ENCODE measurements at regions not wholly inside any gene's neighbourhood (a gene's known extent, or its start where the extent isn't known, plus 50 kb on each side); places are given as distances from the start of the nearest gene placed in this dataset.

DNA sequence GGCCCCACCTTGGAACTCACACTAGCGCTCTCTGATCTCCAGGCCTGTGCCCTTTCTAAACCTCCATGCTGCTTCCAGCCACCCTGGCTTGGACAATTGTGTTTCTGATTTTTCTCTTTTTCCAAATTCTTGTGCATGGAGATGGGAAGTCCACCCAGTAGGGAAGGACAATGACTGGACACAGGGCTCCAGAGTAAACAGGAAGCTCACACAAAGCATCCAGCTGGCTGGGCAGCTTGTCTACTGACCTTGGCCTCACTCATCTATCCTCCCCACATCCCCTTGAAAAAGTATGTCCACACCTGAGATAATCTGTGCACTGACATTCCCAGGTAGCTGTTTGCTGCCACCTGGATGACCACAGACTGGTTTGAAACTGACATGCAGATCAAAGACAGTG lies 331.2 kb upstream of the MAF start:
- DNase-seq (ENCODE audit: low spot score) = no peak

DNA sequence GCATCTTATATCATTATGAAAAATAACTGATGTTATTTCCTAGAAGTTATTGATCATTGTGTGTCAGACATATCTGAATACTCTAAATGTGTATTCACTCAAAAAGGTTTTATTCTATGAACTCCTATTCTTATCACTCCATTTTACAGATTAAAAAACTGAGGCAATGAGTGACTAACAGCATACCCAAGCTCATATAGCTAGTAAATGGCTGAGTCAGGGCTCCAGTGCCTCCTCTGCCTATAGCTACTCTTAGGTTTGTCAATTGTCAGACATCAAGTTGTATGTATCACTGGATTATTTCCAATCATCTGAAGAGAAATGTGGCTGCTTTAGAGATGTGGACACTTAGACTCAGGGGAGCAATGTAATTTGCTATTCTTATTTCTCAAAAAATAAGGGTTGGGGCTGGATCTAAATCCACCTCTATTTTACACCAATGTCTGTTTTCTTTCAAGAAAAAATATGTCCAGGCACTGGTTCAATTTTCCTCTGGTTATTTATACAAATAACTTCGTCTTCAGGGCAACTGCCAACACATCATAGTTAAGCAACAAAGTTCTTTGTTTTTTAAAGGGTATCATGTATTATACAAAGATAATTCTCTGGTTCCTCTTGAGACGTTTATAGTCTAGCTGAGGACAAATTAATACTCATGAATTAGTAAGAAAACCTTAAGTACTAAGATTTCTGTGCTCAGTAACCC lies 328.9 kb upstream of the MAF start:
- DNase-seq (ENCODE audit: low spot score) = no peak

DNA sequence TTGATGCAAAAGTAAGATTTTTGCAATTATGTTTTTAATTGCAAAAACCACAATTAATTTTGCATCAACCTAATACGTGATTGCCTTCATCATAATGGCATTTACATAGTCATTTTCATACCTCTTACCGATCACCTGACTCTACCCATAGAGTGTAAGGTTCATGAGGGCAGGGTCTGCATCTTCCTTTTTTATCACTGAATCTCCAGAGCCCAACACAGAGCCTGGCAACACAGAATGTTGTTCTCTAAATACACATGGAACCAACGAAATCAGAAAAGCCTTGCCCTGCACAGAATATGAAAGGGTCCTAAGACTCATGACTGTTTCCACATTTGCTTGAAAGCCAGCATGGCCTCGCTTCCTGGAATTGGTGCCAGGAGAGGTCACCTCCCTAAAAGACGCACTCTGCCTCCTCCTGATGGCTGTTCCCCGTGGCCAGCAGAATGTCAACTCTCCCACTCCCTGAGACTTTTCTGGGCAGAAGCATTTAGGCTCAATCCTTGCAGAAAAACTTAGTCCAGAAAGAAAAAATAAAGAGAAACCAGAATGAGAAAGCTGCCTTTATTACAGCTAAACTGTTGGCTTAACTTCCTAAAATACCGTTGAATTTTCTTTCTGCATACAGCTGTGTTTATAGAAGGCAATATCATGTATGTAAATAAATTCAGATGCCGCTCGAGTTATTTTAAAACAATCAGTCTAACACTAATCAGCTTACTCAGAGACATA lies 327.8 kb upstream of the MAF start:
- no peak for DNase-seq (ENCODE audit: low spot score)

DNA sequence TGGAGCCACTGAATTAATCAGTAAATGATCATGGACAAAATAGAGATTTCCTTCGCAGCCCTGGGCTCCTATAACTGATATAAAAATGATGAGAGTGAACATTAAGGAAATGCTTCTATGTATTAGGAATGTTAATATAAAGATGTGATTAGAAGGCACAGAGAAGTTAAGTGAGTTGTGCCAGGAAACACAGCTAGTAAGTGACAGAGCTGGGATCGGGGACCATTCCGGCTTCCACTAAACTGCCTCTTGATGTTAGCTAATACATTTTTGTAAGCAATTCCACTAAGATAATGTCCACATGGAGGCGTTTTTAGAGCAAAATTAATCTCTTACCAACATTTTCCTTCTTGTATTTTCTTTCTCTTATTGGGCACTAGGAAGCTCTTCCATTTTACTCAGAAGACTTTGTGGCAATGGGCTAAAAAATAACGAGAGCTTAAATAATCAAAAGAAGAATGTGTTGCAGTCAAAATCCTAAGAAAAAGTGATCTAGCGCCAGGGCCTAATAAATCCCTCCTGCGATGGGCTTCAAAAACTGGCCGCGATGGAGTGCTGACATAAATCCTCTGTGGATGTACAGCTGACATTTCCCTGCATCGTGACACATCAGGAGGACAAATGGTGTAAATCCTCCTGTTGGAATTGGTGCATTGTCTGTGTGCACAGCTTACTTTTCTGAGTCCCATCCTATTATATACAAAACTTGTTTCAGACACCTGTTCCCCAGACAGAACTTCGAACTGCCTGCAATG lies 326.1 kb upstream of the MAF start:
- no peak for DNase-seq (ENCODE audit: low spot score)

DNA sequence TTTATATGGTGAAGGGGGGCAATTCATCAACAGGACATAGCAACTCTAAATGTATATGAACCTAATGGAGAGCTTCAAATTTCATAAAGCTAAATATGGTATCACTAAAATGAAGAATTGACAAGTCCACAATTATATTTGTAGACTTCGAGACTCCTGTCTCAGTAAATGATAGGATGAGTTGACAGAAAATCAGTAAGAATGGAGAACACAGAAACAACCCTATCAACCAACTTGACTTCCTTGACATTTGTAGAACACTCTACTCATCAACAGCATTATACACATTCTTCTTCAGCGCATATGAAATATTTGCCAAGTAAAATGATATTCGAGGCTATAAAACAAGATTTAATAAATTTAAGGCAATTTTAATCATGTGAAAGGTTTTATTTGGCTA lies 322.9 kb upstream of the MAF start:
- DNase-seq (ENCODE audit: low spot score) = no peak

DNA sequence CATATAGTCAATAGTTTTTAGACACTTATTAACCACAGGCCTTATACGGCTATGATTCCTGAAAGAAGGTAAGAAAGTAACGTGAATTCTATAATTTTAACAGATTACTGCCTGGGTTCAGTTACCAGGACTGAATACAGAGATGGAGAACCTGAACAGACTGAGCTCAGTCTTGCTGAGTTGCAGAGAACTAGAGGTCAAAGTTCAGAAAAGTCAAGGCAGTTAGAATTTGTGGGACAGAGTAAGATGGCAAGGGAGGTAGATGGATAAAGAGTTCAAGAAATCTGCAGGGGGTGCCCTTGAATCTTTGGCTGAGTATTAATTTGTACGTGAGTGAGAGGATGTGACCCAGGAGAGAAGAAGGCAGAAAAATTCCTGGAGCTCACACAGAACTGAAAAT lies 320.1 kb upstream of the MAF start:
- DNase-seq (ENCODE audit: low spot score) = no peak

DNA sequence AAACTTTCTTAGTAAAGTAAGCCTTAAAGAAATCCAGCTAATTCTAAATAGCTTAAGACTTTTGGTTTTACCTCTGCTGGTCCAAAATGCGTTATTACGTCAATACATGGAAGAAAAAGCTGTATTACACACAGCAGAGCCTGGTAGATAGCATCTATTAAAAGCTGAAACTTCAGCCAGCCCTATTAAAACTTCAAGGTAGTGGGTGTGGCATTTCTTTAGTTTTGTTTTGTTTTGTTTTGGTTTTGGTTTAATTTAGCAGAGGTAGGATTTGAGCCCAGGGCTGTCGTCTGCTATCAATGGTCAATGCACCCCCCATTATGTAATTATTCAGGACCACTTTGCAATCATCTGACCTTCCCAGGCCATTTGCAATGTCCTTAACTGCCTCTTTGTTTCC lies 318.4 kb upstream of the MAF start:
- DNase-seq (ENCODE audit: low spot score) = no peak

DNA sequence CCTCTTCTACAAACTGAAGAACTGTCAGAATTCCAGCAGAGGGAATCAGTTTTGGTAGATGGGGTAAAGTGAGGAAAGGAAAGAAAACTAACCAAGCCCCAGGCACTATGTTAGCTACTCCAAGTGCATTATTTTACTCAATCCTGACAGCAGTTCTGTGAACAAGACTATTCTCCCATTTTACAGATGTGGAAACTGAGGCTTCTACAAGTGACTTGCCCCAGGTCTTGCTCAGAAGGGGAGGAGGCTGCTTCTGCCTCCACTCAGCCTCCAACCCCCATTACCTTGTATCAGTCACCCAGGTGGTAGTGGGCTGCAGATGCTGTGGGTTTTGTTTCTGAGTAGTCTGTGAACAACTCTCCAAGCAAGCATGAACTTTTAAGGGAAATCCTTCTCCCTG lies 315.2 kb upstream of the MAF start:
- DNase-seq (ENCODE audit: low spot score) = no peak

DNA sequence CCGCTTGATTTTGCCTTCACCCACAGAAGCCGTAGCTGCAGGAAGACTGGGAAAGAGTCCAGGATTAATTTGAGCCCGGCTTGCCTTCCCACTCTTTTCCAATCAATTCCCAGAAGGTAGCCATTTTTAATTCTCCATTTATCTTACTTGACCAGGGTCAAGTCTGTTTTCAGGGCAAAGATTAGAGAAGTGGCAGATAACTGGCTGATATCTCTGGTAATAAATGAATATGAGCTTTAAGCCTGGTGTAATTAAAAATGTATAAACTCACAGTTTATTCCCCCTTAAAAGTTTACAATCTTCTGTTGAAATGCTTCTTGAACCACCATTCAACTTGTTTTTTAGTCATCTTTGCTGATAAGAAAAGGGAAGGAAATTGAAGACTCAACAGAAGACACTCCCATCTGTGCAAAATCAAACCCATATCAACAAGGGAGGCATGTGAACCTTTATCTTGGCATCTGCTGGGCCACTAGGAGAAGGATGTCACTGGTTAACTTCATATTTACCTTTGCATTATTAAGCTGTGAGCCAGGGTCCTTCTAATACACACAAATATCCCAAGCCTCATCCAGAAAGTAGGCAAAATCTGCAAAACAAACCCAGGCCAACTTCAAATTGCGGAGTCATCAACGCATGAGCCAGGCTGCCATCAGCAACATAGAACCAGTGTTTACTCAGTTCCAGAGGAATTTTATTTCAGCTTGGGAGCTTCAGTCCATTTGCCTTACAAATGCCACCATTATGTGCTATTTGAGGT lies 314.6 kb upstream of the MAF start:
- no peak for DNase-seq (ENCODE audit: low spot score)

DNA sequence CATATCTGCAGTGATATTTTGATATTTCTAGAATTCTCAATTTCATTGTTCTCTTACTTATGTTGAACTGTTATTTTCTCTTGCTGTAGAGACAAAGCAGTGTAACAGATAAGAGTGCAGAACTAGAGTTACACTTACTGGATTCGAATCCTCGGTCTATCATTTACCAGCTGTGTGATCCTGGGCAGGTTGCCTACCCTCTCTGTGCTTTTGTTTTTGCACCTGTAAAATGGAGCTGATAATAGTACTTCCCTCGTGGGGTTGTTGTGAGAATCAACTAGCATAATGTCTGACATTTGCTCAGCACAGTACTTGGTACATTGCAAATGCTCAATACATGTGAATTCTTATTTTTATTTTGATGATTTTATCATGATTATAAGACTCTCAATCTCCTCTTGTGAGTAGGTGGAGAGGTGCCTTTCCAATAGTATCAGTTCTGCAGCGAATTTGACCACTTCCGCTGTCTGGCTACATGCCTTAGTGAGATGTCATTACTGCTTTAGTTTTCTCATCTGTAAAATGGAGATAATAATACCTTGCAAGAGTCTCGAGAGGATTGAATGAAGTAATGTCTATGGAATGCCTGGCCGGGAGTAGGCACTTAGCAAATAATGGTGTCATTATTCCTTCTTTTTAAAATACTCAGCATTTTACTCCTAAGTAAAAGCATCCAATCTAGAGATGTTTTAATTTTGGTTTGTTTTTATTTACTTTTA lies 312.2 kb upstream of the MAF start:
- DNase-seq (ENCODE audit: low spot score) = no peak

DNA sequence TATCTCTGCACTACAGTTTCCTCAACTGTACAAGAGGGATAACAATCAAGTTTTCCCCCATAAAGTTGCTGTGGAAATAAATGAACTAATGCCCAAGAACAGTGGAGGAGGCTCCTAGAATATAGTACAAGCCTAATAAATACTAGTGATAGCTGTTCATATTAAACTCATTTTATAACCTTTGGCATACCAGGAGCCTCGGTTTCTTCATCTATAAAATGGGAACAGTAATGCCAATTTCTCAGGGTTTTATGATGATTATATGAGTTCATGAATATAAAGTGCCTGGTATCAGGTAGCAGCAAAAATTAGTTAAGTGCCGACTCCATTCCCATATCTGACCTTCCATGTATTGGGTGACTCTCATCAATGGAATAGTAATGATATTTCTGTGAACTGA lies 311.1 kb upstream of the MAF start:
- no peak for DNase-seq (ENCODE audit: low spot score)

DNA sequence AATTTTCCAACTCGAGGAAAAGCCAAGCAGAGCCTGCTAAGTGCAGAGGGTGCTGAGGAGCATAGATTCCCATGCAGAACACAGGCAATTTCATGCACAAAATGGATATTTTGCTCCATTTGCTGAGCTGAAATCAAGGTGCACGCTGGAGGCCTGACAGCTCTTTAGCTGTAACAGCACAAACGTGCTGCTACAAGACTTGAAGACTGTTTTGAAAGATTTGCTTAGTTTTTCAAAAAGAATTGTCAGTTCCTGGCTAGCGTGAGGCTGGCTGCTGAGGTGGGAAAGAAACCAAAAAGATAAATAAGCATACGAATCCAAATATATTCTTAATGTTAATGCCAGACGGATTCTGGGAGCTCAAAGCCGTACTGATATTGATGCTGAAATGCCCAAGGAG lies 309.0 kb upstream of the MAF start:
- DNase-seq (ENCODE audit: low spot score) = no peak

DNA sequence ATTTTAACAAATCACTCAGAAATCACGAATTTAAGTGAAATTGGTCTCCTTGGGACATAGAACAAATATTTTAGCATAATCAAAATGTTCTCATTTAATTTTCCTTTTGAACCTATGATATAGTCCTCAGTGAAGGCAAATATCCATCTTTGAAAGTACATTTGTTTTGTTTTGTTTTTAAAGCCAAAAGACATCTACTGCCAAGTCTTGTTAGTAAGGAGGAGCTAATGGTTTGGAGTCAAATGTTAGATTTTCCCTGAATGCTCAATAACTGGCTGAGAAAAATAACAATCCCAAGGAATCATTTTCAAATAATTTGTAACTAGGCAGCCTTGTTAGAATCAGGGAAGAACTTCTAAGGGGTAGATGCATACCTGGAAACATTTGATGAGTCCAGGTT lies 302.9 kb upstream of the MAF start:
- DNase-seq (ENCODE audit: low spot score) = no peak

DNA sequence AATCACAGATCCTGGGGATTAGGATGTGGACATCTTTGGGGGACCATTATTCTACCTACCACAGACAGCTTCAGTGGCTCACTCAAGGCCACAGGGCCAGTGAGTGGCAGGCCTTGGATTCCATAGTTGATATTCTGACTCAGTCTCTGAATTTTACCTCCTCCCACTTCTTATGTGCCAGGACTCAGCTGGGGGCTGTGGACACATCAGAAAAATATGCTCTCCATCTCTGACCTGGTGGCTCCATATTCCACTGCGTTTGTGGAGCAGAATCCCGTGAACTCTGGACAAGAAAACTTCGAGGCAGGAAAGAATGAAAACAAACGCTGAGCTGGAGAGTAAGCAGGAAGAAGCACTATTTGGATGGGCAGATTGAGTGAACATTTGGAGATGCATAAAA lies 301.8 kb upstream of the MAF start:
- no peak for DNase-seq (ENCODE audit: low spot score)

DNA sequence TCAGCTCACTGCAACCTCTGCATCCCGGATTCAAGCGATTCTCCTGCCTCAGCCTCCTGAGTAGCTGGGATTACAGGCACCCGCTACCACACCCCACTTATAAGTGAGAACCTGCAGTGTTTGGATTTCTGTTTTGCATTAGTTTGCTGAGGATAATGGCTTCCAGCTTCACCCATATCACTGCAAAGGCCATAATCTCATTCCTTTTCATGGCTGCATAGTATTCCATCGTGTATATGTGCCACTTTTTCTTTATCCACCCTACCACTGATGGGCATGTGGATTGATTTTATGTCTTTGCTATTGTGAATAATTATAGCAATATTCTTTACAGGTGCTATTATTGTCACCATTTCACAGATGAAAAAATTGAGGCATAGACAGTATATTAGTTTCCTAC lies 301.0 kb upstream of the MAF start:
- no peak for DNase-seq (ENCODE audit: low spot score)

DNA sequence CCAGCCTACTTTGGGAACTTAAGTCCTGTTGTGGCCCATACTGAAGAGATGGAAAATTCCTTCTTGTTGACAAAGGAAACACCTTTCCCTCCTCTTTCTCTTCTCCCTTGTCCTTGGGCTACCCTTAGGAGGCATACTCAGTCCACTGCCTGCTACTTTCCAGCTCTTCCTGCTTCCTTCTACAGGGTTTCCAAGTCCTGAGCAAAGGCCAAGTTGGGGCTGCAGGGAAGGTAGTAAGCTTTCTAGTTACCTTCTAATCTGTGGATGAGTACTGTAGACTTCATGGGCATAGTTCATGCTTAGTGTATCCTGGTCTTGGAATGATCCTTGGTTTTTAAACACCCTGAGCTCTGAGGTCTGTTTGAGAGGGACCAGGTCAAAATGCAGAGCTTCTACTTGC lies 299.2 kb upstream of the MAF start:
- no peak for DNase-seq (ENCODE audit: low spot score)

DNA sequence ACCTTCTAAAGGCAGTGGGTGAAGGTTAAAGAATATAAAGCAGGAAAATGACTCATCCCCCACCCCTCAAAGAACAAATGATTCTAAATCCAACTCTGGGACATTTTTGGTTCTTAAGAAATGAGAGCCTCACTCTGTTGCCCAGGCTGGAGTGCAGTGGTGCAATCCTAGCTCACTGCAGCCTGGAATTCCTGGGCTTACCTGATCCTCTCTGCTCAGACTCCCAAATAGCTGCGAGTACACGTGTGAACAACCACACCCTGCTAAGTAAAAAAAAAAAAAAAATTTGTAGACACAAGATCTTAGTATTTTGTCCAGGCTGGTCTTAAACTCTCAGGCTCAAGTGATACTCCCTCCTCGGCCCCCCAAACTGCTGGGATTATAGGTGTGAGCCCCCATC lies 298.8 kb upstream of the MAF start:
- DNase-seq (ENCODE audit: low spot score) = no peak

DNA sequence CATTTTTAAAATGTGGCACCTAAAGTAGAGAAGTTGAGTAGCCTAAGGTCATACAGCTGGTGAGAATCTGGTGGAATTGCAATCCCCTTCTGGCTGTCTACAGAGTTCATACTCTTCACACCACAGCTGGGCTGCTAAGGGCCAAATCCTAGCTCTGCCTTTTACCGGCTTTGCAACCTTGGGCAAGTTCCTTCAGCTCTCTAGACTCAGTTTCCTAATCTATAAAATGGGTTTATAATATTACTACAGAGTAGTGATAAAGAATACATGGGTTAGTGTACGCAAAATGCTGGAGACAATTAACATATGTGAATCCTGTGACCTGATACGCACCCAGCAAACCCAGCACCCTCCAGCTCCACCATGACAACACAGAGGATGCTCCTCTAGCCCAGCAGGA lies 298.2 kb upstream of the MAF start:
- no peak for DNase-seq (ENCODE audit: low spot score)

DNA sequence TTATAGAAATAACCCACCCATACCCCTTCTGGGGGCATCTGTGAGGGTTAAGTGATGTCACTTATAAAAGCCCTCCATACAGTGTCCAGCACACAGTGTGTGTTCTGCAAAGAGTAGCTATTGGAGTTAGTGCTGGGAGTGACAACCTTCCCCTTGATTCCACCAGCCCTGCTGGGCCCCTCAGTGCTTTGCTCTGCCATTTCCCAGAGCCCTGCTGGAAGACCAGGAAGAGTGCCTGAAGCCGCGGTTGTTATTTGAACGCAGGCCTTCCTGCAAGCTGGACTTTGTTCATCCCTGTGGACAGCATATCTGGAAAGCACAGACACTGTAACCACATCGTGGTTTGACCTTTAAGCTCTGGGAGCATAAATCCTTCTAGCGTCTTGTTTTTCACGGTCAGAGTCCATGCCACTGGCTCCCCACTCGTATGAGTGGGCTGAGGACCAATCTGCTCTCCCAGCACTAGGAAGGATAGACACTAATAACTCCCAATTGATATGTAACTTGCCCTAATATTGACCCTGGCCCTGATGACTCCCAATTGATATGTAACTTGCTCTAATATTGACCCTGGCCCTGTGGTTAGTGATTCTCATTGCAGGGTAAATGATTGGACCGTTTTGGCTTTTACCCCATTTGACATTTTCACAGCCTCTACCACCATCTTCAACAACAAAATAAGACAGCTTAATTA lies 297.1 kb upstream of the MAF start:
- DNase-seq (ENCODE audit: low spot score) = peak; percentile 75

DNA sequence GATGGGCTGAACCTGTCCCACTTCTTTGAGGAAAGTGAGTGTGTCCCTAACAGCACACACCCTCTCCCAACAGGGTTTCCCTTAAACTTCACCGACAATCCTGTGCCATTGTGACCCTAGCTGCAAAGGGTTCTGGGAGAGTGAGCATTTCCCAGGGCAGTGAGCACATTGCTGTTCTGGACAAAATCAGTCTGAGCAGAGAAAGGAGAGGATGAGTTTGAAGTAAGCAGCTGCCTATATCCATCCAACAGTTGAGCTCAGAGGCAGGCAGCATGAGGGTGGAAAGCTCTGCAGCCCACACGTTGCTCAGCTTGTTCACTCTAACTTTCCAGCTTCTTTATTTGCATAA lies 296.5 kb upstream of the MAF start:
- DNase-seq (ENCODE audit: low spot score) = no peak

DNA sequence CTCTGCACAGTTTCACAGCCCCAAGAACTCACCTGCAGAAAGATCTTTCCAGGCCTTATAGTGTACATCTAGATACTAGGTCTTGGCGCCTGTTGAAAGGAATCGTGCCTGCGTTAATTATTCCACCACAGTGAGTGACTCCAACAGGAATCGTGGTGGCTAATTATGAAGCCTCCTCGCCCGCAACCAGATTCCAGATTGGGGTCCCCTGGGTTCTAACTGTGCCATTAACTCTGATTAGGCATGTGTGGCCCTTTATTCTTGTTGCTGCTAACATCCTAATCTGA lies 295.3 kb upstream of the MAF start:
- DNase-seq (ENCODE audit: low spot score) = no peak
